ENCODE measurements at regions not wholly inside any gene's neighbourhood (a gene's known extent, or its start where the extent isn't known, plus 50 kb on each side); places are given as distances from the start of the nearest gene placed in this dataset.

DNA sequence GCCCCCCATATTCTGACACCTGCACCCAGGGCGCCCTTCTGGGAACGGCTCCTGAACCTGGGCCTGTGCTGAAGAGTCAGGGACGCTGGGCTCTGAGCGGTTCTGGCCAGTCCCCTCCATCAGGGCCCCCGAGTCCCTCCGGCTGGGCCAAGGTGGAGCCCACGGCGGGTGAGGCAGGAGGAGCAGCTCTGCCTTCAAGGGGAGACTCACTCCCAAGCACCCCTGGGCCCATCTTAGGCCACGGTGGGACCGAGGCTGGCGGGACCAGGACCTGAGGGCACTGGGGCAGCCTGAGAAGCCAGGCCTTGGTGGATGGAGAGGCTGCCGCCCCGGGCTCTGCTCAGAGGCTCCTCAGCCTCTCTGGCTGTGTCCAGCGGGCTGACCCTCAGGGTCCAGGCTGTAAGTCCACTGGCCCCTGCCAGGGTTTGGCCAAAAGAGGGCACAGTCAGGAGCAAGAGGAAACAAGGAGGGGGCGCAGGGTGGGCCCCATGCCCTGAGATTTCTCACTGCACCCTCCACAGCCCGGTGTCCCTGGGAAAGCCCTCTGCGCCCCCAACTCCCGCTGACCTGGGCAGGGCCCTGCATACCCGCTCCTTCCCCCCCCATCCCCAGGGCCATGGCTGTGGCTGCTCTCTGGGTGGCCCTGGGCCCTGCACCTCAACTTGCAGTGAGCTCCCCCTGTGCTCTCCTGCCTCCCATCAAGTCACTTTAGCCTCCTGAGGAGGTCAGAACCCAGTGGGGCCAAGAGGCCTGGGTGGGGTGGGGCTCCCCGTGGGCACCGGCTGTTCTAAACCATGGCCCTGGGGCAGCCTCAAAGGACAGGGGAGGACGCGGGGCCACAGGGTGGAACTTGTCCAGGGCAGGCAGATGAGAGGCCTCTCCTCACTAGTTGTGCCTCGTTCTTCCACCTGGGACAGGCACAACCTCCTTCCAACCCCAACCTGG lies 266.4 kb upstream of the SFSWAP start:
- H2AFZ ChIP-seq (ENCODE audit: low read depth, low read length): no peak overlapping the region
- no peak overlapping the region for H3K4me3 ChIP-seq (ENCODE audit: low read length)
- H3K9me3 ChIP-seq (ENCODE audit: low read length): no peaks in the 10 kb centered on the region
- H3K9ac ChIP-seq (ENCODE audit: low read length): no peak overlapping the region
- TF ChIP-seq MXI1 (conservative IDR thresholded peaks at IDR 0.05; ENCODE audit: poor library complexity, severe bottlenecking): no peak
- no peak for TF ChIP-seq EZH2 (IDR thresholded peaks at IDR 0.05; ENCODE audit: borderline replicate concordance, insufficient read depth, low read length, poor library complexity, severe bottlenecking)
- TF ChIP-seq, protein P1, sequence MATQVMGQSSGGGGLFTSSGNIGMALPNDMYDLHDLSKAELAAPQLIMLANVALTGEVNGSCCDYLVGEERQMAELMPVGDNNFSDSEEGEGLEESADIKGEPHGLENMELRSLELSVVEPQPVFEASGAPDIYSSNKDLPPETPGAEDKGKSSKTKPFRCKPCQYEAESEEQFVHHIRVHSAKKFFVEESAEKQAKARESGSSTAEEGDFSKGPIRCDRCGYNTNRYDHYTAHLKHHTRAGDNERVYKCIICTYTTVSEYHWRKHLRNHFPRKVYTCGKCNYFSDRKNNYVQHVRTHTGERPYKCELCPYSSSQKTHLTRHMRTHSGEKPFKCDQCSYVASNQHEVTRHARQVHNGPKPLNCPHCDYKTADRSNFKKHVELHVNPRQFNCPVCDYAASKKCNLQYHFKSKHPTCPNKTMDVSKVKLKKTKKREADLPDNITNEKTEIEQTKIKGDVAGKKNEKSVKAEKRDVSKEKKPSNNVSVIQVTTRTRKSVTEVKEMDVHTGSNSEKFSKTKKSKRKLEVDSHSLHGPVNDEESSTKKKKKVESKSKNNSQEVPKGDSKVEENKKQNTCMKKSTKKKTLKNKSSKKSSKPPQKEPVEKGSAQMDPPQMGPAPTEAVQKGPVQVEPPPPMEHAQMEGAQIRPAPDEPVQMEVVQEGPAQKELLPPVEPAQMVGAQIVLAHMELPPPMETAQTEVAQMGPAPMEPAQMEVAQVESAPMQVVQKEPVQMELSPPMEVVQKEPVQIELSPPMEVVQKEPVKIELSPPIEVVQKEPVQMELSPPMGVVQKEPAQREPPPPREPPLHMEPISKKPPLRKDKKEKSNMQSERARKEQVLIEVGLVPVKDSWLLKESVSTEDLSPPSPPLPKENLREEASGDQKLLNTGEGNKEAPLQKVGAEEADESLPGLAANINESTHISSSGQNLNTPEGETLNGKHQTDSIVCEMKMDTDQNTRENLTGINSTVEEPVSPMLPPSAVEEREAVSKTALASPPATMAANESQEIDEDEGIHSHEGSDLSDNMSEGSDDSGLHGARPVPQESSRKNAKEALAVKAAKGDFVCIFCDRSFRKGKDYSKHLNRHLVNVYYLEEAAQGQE (IDR thresholded peaks at IDR 0.05; ENCODE audit: borderline replicate concordance): no peak
- no peak for TF ChIP-seq TAF1 (IDR thresholded peaks at IDR 0.05; ENCODE audit: low read depth)
- TF ChIP-seq EP300 (conservative IDR thresholded peaks at IDR 0.05; ENCODE audit: poor library complexity, severe bottlenecking): no peak
- no peak for TF ChIP-seq RAD21 (conservative IDR thresholded peaks at IDR 0.05)
- no peak for TF ChIP-seq SMC3 (conservative IDR thresholded peaks at IDR 0.05; ENCODE audit: poor library complexity)
- no peak for TF ChIP-seq POLR2AphosphoS5 (IDR thresholded peaks at IDR 0.05)
- TF ChIP-seq, protein P2, sequence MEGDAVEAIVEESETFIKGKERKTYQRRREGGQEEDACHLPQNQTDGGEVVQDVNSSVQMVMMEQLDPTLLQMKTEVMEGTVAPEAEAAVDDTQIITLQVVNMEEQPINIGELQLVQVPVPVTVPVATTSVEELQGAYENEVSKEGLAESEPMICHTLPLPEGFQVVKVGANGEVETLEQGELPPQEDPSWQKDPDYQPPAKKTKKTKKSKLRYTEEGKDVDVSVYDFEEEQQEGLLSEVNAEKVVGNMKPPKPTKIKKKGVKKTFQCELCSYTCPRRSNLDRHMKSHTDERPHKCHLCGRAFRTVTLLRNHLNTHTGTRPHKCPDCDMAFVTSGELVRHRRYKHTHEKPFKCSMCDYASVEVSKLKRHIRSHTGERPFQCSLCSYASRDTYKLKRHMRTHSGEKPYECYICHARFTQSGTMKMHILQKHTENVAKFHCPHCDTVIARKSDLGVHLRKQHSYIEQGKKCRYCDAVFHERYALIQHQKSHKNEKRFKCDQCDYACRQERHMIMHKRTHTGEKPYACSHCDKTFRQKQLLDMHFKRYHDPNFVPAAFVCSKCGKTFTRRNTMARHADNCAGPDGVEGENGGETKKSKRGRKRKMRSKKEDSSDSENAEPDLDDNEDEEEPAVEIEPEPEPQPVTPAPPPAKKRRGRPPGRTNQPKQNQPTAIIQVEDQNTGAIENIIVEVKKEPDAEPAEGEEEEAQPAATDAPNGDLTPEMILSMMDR (IDR thresholded peaks at IDR 0.05; ENCODE audit: poor library complexity, severe bottlenecking): no peak
- H3K36me3 ChIP-seq (ENCODE audit: insufficient read depth, low read length): no peaks in the 10 kb centered on the region
- no peaks in the 10 kb centered on the region for H3K79me2 ChIP-seq (replicated peaks; ENCODE audit: insufficient read depth, low read length)
- H3F3A ChIP-seq (ENCODE audit: insufficient read depth, low read length, poor library complexity, severe bottlenecking): no peaks in the 10 kb centered on the region
- H3K4me2 ChIP-seq (ENCODE audit: low read length): no peak overlapping the region
- H3K27me3 ChIP-seq (ENCODE audit: insufficient read depth, low read depth, low read length): no peaks in the 10 kb centered on the region
- H3K27ac ChIP-seq (ENCODE audit: low read length): no peak overlapping the region
- no peaks in the 10 kb centered on the region for H3K9me2 ChIP-seq (ENCODE audit: insufficient read depth, low read length)
- no peaks in the 10 kb centered on the region for H4K20me1 ChIP-seq (ENCODE audit: insufficient read depth)

DNA sequence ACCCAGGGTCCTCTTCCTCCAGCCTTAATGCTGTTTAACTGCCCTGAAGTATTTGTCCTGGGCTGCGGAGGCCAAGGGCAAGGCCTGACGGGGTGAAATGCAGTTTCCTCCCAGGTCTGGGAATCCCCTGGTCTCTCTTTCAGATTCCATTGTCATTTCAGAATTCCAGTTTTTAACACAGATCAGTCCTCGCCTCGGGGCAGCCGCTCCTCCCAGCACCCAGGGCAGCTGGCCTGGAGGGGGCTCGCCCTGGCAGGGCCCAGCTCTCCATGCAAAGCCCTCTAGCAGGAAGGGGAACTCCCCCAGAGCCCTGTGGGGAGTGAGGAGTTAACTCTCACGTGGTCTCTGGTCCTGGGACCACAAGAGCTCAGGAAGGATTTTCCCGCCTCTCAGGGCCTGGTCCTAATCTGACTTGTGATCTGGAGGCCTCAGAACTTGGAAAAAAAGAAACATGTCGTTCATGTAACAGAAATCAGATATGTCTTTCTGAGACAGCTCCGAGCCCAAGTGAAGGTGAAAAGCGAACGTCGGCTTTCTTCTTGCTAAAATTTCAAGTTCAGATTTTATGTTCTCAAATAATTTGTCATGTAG lies 265.6 kb upstream of the SFSWAP start:
- no peaks in the 10 kb centered on the region for H3K79me2 ChIP-seq (replicated peaks; ENCODE audit: insufficient read depth, low read length)
- H3K4me3 ChIP-seq (ENCODE audit: low read length): no peak overlapping the region
- no peaks in the 10 kb centered on the region for H3K36me3 ChIP-seq (ENCODE audit: insufficient read depth, low read length)
- no peak overlapping the region for H3K9ac ChIP-seq (ENCODE audit: low read length)
- H3K4me2 ChIP-seq (ENCODE audit: low read length): no peak overlapping the region
- no peaks in the 10 kb centered on the region for H3K27me3 ChIP-seq (ENCODE audit: insufficient read depth, low read depth, low read length)
- H3K27ac ChIP-seq (ENCODE audit: low read length): no peak overlapping the region
- TF ChIP-seq, protein P2 (IDR thresholded peaks at IDR 0.05; ENCODE audit: poor library complexity, severe bottlenecking): no peak
- no peak for TF ChIP-seq EZH2 (IDR thresholded peaks at IDR 0.05; ENCODE audit: borderline replicate concordance, insufficient read depth, low read length, poor library complexity, severe bottlenecking)
- H4K20me1 ChIP-seq (ENCODE audit: insufficient read depth): no peaks in the 10 kb centered on the region
- no peaks in the 10 kb centered on the region for H3K9me2 ChIP-seq (ENCODE audit: insufficient read depth, low read length)
- no peaks in the 10 kb centered on the region for H3F3A ChIP-seq (ENCODE audit: insufficient read depth, low read length, poor library complexity, severe bottlenecking)
- H2AFZ ChIP-seq (ENCODE audit: low read depth, low read length): no peak overlapping the region
- H3K9me3 ChIP-seq (ENCODE audit: low read length): no peaks in the 10 kb centered on the region

Measured in neural cell (in vitro differentiated cells).